Left lobe of liver (tissue), 2 donors: ENCODE measurements at regions not wholly inside any gene's neighbourhood (a gene's known extent, or its start where the extent isn't known, plus 50 kb on each side); places are given as distances from the start of the nearest gene placed in this dataset.

Experiments
- ATAC-seq: fragments of 200-7000 bp; cut with Tn5 transposase; one replicate; pipeline ENCODE4 v1.9.1; 2020; ENCODE audit warnings: mild to moderate bottlenecking, moderate library complexity
- DNase-seq: peaks from one replicate; pipeline ENCODE4 v3.0.0-alpha.2; 2020; ENCODE audit warnings: low spot score
- donor health status: DM: no; HTN: no; CAD: no; lungs with moderate emphysema.
- donor health status: DM: no; HTN: yes; CAD: no.

- no peak for DNase-seq
- ATAC-seq: no peak
Observed at GRCh38 chr15:39357480-39358268, 223.2 kb upstream of the THBS1 start.

GRCh38 chr15:39358441-39359041 lies 222.3 kb upstream of the THBS1 start:
- DNase-seq (no peak), ATAC-seq (peak; percentile 14)

- ATAC-seq (peak; percentile 45), DNase-seq (no peak)
Observed at GRCh38 chr15:39359771-39360170, 221.1 kb upstream of the THBS1 start.

- DNase-seq (peak; percentile 62), ATAC-seq (peak; percentile 69)
Observed at GRCh38 chr15:39360452-39360851, 220.4 kb upstream of the THBS1 start.

DNA sequence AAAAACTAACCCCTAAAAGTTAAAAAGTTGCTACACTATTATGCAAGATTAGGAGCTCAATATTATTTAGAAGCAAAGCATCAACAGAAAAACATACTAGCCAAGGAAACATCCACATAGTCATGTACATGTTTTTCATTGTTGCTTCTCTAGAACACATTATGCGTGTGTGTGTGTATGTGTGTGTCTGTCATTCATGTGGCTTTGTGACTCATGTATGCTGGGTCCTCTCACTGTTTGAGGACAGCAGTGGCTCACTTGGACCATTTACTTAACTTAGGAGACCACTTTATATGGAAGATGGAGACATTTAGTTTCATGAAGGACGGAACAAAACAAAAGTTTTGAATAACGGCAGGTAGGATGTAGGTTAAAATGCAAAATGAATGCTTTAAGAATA lies 219.4 kb upstream of the THBS1 start:
- ATAC-seq (no peak), DNase-seq (no peak)

DNA sequence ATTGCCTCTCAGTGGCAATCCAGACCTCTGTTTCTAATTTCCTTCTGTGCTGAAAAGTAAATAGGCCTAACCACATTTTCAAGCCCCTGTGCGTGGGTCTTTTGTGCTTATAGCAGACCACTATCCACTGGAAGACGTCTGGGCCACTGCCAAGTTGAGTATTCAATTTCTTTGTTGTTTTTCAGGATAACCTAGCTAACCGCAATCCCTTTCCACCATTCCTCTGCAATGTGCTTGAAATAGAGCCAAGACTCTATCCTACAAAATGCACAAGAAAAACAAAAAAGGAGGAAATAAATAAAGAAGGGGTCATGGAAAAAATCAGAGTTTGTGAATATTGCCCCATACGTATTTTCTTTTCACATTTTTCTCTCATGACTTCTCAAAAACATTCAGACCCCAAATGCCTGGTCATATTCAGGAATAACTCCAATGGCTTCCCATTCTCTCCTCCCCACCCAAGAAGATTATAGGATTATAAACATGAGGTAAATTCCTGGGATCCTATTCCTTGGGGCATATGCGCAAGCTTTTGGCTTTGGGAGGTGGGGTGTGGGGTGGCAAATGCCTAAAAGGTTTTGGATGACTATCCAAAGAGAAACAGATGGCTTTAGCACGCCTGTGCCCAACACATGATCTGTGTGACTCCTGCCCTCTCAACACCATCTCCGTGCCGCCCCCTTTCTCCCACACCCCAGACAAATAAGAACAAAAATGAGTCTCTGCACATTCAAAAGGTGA lies 217.9 kb upstream of the THBS1 start:
- peak; percentile 7 for ATAC-seq
- DNase-seq: no peak

- no peak for DNase-seq
- peak; percentile 83 for ATAC-seq
Observed at GRCh38 chr15:39363761-39364586, 216.9 kb upstream of the THBS1 start.

DNA sequence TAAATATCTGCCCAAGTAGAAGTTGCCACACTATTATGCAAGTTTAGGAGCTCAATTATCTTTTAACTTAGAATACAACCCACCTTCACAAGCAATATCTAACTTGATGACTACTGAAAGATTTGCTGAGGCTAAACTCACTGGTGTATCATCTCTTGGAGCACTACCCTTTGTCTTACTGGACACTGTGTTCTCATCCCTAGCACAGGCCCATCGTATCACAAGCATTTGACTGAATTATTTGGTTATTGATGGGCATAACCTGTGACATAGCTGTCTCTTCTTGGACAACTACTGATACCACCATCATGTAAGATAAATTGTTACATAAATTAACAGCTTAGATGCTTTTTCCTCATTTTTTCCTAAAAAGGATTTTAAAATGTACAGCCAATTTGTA lies 216.2 kb upstream of the THBS1 start:
- no peak for DNase-seq
- ATAC-seq: no peak

DNA sequence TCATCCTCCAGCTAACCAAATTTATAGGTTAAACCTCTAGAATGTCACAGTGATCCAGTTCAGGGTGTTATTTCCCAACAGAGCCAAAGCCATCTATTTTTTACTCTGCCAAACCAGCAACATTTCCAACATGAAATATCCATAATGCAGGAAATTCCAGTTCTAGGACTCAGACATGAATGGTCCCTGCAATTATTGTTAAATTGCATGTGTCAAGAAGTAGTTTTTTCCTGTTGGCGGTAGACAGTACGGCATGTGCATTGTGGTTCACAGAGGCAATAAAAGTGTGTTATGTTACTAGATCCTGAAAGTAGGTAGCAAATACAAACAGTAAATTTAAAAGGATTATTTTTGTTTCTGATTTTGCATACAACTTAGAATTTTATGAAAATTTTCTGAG lies 215.7 kb upstream of the THBS1 start:
- ATAC-seq: no peak
- no peak for DNase-seq

DNA sequence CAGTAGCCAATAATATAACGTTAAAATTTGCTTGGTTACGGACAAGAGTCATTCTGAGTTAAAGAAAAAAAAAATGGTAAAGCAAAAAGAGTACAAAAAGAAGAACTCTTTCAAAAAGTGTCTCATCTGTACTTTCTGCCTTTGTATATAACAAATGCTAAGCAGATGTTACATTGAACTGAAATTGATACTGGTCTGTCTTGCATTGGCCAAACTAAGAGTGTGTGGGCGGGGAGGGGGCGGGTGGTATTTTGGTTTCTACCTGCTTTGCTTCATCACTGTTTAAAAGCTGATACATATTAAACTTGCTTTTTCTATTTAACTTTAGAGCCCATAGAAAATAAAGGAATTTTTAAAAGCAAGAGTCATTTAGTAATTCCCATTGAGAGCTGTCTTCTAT lies 215.0 kb upstream of the THBS1 start:
- DNase-seq: no peak
- no peak for ATAC-seq

- ATAC-seq (no peak), DNase-seq (no peak)
Observed at GRCh38 chr15:39367596-39367995, 213.3 kb upstream of the THBS1 start.

DNA sequence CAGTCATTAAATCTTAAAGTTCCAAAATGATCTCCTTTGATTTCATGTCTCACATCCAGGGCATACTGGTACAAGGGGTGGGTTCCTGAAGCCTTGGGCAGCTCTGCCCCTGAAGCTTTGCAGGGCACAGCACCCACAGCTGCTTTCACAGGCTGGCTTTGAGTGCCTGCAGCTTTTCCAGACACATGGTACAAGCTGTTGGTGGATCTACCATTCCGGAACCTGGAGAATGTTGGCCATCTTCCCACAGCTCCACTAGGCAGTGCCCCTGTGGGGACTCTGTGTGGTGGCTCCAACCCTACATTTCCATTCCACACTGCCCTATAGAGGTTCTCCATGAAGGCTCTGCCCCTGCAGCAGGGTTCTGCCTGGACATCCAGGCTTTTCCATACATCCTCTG lies 211.1 kb upstream of the THBS1 start:
- ATAC-seq (no peak), DNase-seq (no peak)

DNA sequence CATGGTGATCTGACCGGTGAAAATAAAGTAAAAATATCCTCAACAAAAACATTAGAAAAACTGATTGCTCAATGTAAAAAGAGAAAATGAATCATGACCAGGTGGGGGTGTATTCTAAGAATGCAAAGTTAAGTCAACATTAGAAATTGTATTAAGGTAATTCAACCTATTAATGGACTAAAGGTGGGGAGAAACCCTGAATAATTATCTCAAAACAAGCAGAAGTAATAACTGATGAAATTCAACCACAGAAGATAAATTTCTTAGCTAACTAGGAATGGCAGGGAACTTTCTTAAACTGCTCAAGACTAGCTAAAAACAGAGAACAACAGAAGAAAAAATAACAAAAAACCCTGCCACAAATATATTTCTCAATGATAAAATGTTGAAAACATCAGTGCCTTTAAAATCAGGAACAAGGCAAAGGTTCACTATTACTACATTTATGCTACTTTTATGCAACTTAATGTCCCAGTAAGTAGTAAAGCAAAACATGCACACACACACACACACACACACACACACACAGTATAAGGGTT lies 204.4 kb upstream of the THBS1 start:
- ATAC-seq (peak; percentile 31), DNase-seq (no peak)

DNA sequence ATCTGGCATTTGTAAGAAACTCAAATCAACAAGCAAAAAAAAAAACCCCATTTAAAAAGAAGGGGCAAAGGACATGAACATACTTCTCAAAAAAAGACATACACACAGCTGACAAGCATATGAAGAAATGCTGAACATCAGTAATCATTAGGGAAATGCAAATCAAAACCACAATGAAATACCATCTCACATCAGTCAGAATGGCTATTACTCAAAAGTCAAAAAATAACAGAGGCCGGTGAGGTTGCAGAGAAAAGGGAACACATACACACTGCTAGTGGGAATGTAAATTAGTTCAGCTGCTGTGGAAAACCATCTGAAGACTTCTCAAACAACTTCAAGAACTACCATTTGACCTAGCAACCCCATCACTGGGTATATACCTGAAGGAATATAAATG lies 199.4 kb upstream of the THBS1 start:
- DNase-seq: no peak
- no peak for ATAC-seq

DNA sequence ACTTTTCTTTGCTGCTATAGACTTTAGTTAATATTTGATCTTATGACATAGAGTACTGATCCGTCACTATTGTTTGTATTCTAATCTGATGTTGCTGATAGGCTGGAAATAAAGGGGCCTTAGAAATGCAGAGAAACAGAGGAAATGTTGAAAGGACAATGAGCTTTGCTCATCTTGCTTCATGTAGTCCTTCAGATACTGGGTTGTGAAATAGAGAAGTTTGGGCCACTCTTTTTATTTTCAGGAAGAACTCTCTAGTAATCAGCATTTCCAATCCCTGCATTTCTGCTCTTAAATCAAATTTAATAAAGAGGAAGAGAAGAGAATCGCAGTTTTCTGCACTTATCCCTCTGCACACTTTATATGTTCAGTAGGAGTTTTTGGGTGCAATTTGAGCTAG lies 192.8 kb upstream of the THBS1 start:
- ATAC-seq (peak; percentile 23), DNase-seq (no peak)

- no peak for DNase-seq
- no peak for ATAC-seq
Observed at GRCh38 chr15:39391230-39391629, 189.6 kb upstream of the THBS1 start.

GRCh38 chr15:39392469-39393047 lies 188.3 kb upstream of the THBS1 start:
- ATAC-seq (no peak), DNase-seq (no peak)

- ATAC-seq (no peak), DNase-seq (no peak)
Observed at GRCh38 chr15:39393575-39394335, 187.1 kb upstream of the THBS1 start.

DNA sequence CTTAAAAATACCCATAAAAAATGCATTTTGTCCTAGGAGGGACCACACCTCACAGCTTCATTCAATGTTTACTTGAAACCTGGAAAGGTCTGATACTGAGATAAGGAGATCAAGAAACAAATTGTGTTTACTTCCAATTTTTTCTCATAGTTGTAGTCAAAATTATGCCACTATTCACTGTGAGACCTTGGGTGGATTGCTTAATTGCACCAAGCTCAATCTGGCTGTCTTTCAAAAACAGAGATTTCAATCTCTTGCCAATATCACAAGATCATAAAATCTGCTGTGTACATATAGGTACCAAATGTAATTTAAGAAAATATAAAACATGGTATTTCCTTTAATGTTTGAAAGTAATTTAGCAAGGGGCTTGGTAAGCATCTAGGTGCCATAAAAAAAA lies 186.4 kb upstream of the THBS1 start:
- ATAC-seq: no peak

More for the DNA sequence above, 186.4 kb upstream of the THBS1 start:
- DNase-seq: no peak
